GM12874 (cell line): ENCODE measurements at regions not wholly inside any gene's neighbourhood (a gene's known extent, or its start where the extent isn't known, plus 50 kb on each side); places are given as distances from the start of the nearest gene placed in this dataset.

Source experiments
- CTCF ChIP-seq: IDR thresholded peaks from 2 replicates; pipeline ENCODE4 v1.5.1; 2011; ENCODE audit warnings: low read depth, mild to moderate bottlenecking, control low read depth, low read length, moderate library complexity; ENCODE audit not compliant: insufficient read depth

- no peak for TF ChIP-seq CTCF
Observed at GRCh38 chr4:167767281-167767680, 325.1 kb upstream of the ANXA10 start.

- no peak for TF ChIP-seq CTCF
Observed at GRCh38 chr4:167774646-167775045, 317.7 kb upstream of the ANXA10 start.

GRCh38 chr4:167775375-167775774 lies 317.0 kb upstream of the ANXA10 start:
- no peak for TF ChIP-seq CTCF

- no peak for TF ChIP-seq CTCF
Observed at GRCh38 chr4:167779280-167779679, 313.1 kb upstream of the ANXA10 start.

- TF ChIP-seq CTCF: no peak
Observed at GRCh38 chr4:167779864-167780263, 312.5 kb upstream of the ANXA10 start.

- no peak for TF ChIP-seq CTCF
Observed at GRCh38 chr4:167784826-167785225, 307.5 kb upstream of the ANXA10 start.

- no peak for TF ChIP-seq CTCF
Observed at GRCh38 chr4:167785523-167785922, 306.8 kb upstream of the ANXA10 start.

GRCh38 chr4:167786504-167786903 lies 305.8 kb upstream of the ANXA10 start:
- no peak for TF ChIP-seq CTCF
